ENCODE measurements at regions not wholly inside any gene's neighbourhood (a gene's known extent, or its start where the extent isn't known, plus 50 kb on each side); places are given as distances from the start of the nearest gene placed in this dataset.

DNA sequence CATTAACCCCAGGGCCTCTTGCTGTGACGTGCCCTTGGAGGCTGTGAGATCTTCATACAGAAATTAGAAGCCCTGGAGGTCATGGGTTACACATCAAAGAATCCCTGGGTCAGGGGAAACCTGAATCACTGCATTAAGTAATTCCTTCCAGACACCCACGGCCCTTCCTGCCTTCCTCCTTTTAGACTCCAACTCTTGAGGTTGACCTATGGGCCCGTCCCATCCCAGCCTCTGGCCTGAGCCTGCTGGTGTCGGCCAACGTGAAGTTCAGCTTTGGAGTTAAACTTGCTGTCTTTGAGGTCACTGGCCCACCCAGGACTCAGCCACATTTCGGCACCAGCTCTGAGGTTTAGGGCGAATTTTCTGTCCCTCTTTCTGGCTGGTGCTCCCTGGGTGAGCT lies 198.3 kb downstream of the ACKR3 start:
- ChIA-PET POLR2A (no interaction called here), CTCF (no interaction called here)
- H3K4me3 Mint-ChIP-seq = no peak overlapping the region
- H3K9me3 Mint-ChIP-seq = peaks cover 21% of the 10 kb centered on the region
- TF ChIP-seq NR3C1 (CRISPR knock-in tag; conservative IDR thresholded peaks at IDR 0.05; ENCODE audit: low read depth) (no peak), OVOL2 (CRISPR knock-in tag; IDR thresholded peaks at IDR 0.05; ENCODE audit: borderline replicate concordance) (no peak), CREM (CRISPR knock-in tag; IDR thresholded peaks at IDR 0.05) (no peak), FOXK1 (CRISPR knock-in tag; IDR thresholded peaks at IDR 0.05) (no peak), GRHL2 (CRISPR knock-in tag; IDR thresholded peaks at IDR 0.05; ENCODE audit: insufficient replicate concordance, severe bottlenecking) (no peak), ZNF423 (CRISPR knock-in tag; IDR thresholded peaks at IDR 0.05) (no peak)
- TF ChIP-seq, protein P1, sequence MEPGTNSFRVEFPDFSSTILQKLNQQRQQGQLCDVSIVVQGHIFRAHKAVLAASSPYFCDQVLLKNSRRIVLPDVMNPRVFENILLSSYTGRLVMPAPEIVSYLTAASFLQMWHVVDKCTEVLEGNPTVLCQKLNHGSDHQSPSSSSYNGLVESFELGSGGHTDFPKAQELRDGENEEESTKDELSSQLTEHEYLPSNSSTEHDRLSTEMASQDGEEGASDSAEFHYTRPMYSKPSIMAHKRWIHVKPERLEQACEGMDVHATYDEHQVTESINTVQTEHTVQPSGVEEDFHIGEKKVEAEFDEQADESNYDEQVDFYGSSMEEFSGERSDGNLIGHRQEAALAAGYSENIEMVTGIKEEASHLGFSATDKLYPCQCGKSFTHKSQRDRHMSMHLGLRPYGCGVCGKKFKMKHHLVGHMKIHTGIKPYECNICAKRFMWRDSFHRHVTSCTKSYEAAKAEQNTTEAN (CRISPR knock-in tag; IDR thresholded peaks at IDR 0.05) = no peak
- TF ChIP-seq, protein P2, sequence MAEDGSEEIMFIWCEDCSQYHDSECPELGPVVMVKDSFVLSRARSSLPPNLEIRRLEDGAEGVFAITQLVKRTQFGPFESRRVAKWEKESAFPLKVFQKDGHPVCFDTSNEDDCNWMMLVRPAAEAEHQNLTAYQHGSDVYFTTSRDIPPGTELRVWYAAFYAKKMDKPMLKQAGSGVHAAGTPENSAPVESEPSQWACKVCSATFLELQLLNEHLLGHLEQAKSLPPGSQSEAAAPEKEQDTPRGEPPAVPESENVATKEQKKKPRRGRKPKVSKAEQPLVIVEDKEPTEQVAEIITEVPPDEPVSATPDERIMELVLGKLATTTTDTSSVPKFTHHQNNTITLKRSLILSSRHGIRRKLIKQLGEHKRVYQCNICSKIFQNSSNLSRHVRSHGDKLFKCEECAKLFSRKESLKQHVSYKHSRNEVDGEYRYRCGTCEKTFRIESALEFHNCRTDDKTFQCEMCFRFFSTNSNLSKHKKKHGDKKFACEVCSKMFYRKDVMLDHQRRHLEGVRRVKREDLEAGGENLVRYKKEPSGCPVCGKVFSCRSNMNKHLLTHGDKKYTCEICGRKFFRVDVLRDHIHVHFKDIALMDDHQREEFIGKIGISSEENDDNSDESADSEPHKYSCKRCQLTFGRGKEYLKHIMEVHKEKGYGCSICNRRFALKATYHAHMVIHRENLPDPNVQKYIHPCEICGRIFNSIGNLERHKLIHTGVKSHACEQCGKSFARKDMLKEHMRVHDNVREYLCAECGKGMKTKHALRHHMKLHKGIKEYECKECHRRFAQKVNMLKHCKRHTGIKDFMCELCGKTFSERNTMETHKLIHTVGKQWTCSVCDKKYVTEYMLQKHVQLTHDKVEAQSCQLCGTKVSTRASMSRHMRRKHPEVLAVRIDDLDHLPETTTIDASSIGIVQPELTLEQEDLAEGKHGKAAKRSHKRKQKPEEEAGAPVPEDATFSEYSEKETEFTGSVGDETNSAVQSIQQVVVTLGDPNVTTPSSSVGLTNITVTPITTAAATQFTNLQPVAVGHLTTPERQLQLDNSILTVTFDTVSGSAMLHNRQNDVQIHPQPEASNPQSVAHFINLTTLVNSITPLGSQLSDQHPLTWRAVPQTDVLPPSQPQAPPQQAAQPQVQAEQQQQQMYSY (CRISPR knock-in tag; IDR thresholded peaks at IDR 0.05) = no peak
- TF ChIP-seq, protein P3, sequence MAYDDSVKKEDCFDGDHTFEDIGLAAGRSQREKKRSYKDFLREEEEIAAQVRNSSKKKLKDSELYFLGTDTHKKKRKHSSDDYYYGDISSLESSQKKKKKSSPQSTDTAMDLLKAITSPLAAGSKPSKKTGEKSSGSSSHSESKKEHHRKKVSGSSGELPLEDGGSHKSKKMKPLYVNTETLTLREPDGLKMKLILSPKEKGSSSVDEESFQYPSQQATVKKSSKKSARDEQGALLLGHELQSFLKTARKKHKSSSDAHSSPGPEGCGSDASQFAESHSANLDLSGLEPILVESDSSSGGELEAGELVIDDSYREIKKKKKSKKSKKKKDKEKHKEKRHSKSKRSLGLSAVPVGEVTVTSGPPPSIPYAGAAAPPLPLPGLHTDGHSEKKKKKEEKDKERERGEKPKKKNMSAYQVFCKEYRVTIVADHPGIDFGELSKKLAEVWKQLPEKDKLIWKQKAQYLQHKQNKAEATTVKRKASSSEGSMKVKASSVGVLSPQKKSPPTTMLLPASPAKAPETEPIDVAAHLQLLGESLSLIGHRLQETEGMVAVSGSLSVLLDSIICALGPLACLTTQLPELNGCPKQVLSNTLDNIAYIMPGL (CRISPR knock-in tag; IDR thresholded peaks at IDR 0.05) = no peak
- TF ChIP-seq, protein P4, sequence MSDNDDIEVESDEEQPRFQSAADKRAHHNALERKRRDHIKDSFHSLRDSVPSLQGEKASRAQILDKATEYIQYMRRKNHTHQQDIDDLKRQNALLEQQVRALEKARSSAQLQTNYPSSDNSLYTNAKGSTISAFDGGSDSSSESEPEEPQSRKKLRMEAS (CRISPR knock-in tag; IDR thresholded peaks at IDR 0.05) = no peak
- no peak for DNase-seq (ENCODE audit: low spot score)
- peaks cover 11% of the 10 kb centered on the region for H3K36me3 Mint-ChIP-seq
- no peaks in the 10 kb centered on the region for H3K27me3 Mint-ChIP-seq (ENCODE audit: low read depth)
- no peak for ATAC-seq
- H3K27ac Mint-ChIP-seq = no peak overlapping the region
- peaks cover 4% of the 10 kb centered on the region for H3K4me1 Mint-ChIP-seq

DNA sequence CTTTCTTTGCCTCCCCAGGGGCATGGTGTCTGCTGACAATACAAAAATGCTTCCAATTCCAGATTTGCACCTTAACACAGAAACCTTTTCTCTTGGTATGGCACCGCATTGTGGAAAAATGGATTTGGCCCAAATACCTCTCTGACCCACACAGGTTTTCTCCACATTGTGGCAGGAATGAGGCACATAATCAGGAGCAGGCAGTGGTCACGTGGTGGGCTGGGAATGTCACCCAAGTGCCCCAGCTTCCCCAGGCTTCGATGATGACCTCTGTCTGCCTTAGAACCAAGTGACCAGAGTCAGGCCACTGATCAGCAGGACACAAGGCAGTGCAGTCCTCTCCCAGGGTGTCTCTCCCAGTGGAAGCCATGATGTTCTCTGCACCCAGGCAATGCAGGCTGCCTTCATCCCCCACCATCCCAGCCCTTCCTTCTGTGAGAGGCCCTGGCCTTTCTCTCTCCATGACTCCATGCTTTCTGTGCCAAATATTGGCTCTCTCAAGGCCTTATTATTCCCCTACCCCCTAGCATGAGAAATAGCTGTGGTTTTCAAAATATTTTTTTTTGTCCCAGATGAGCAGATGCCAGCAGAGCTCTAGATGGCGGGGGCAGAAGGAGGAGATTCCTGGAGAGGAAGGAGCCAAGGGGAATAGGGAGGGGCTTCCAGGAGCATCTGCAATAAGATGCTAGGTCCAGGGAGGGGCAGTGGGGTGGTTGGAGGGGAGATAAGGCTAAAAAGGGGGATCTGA lies 198.9 kb downstream of the ACKR3 start:
- H3K36me3 Mint-ChIP-seq = peaks cover 11% of the 10 kb centered on the region
- POLR2A ChIA-PET = no interaction called here
- DNase-seq (ENCODE audit: low spot score) = no peak
- H3K9me3 Mint-ChIP-seq = peaks cover 21% of the 10 kb centered on the region
- CTCF ChIA-PET = no interaction called here
- no peak for TF ChIP-seq NFATC4 (CRISPR knock-in tag; IDR thresholded peaks at IDR 0.05)
- TF ChIP-seq FOXP1 (CRISPR knock-in tag; IDR thresholded peaks at IDR 0.05; ENCODE audit: borderline replicate concordance) = no peak
- TF ChIP-seq, protein P5, sequence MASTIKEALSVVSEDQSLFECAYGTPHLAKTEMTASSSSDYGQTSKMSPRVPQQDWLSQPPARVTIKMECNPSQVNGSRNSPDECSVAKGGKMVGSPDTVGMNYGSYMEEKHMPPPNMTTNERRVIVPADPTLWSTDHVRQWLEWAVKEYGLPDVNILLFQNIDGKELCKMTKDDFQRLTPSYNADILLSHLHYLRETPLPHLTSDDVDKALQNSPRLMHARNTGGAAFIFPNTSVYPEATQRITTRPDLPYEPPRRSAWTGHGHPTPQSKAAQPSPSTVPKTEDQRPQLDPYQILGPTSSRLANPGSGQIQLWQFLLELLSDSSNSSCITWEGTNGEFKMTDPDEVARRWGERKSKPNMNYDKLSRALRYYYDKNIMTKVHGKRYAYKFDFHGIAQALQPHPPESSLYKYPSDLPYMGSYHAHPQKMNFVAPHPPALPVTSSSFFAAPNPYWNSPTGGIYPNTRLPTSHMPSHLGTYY (CRISPR knock-in tag; IDR thresholded peaks at IDR 0.05) = no peak
- no peak for TF ChIP-seq SMAD4 (CRISPR knock-in tag; IDR thresholded peaks at IDR 0.05)
- no peak for TF ChIP-seq FOXJ3 (CRISPR knock-in tag; IDR thresholded peaks at IDR 0.05; ENCODE audit: borderline replicate concordance)
- no peaks in the 10 kb centered on the region for H3K27me3 Mint-ChIP-seq (ENCODE audit: low read depth)
- H3K4me3 Mint-ChIP-seq = no peak overlapping the region
- ATAC-seq = no peak
- H3K27ac Mint-ChIP-seq = no peak overlapping the region
- H3K4me1 Mint-ChIP-seq = peaks cover 4% of the 10 kb centered on the region
